ENCODE measurements at regions not wholly inside any gene's neighbourhood (a gene's known extent, or its start where the extent isn't known, plus 50 kb on each side); places are given as distances from the start of the nearest gene placed in this dataset.

GRCh38 chr2:12665334-12665733, 51.4 kb upstream of the TRIB2 start:
- TF ChIP-seq CTCF (IDR thresholded peaks at IDR 0.05 in 2 of 3, conservative IDR thresholded peaks at IDR 0.05 in 1 of 3; ENCODE audit: borderline replicate concordance in 1 of 3, insufficient read depth in 1 of 3, low read depth in 2 of 3, low read length in 2 of 3) (no peak), POLR2AphosphoS5 (IDR thresholded peaks at IDR 0.05; ENCODE audit: low read depth, low read length) (no peak), REST (IDR thresholded peaks at IDR 0.05; ENCODE audit: low read depth) (no peak), EZH2 (IDR thresholded peaks at IDR 0.05) (no peak), SP1 (IDR thresholded peaks at IDR 0.05; ENCODE audit: low read depth) (no peak), EZH2phosphoT487 (IDR thresholded peaks at IDR 0.05; ENCODE audit: borderline replicate concordance) (no peak), RAD21 (IDR thresholded peaks at IDR 0.05; ENCODE audit: low read depth) (no peak)
